ENCODE measurements at regions not wholly inside any gene's neighbourhood (a gene's known extent, or its start where the extent isn't known, plus 50 kb on each side); places are given as distances from the start of the nearest gene placed in this dataset.

DNA sequence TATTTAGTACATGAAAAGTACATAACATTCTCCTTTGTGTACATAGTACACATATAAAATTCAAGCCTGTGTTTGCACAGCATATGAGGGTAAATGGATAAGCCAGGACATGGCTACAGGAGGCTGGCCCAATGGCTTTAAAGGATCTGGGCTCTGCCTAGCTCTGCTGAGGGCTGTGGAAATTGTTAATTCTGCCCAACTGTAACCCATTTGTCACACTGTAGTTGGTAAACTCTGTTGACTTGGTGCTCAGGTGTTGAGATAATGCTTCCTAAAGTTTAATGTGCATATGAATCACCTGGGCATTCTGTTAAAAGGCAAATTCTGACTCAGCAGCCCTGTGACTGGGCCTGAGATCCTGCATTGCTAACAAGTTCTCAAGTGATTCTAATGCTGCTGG, 196.5 kb upstream of the ZPLD1 start:
- no peak for DNase-seq

DNA sequence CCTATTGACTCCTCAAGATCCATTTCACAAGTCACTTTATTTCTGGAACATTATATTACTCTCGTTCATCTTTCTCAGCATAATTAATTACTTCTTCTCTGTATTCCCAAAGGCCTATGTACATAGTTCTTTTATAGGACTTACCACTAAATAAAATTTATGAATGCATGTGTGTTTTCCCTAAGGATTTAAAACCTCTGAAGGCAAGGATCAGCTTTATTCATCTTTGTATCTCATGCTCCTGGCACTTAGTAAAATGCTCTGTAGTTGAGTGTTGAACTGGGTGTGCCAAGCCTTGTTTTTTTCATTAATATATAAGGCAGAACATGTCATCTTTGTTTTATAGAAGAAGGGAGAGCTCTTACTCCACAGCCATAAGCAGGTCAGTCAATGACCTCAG, 194.1 kb upstream of the ZPLD1 start:
- DNase-seq = no peak

- no peak for DNase-seq
Observed at GRCh38 chr3:102248981-102249705, 185.7 kb upstream of the ZPLD1 start.

DNA sequence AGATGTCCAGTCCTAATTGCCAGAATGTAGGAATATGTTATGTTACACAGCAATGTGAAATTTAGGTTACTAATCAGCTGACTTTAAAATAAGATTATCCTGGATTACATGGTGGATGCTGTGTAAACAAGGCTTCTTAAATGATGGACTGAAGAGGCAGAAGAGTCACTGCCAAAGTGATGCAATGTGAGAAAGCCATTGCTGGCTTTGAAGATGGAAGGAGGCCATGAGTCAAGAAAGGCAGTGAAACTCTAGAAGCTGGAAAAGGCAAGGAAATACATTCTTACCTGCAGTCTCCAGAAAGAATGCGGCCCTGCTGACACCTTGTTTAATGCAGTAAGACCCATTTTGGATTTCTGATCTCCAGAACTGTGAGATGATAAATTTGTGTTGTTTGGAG, 179.1 kb upstream of the ZPLD1 start:
- no peak for DNase-seq

GRCh38 chr3:102258666-102259227, 176.1 kb upstream of the ZPLD1 start:
- DNase-seq = no peak

GRCh38 chr3:102259663-102260062, 175.2 kb upstream of the ZPLD1 start:
- DNase-seq = no peak

GRCh38 chr3:102265720-102266119, 169.1 kb upstream of the ZPLD1 start:
- DNase-seq = no peak

GRCh38 chr3:102269406-102269805, 165.4 kb upstream of the ZPLD1 start:
- DNase-seq = no peak

DNA sequence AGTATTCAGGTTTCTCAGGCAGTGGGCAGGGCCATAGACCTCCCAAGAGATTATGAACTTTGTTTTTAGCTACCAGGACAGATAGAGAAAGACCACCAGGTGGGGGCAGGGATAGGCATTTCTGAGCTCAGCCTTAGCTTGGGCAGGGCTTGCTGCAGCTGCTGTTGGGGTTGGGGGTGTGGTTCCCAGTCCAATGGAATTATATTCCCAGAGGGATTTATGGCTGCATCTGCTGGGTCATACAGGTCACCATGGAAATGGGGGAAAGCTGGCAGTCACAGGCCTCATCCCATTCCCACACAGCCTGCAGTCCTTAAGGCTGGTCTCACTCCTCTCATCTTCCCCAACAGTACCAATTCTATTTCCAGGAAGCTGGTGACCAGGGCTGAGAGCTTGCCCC, 144.6 kb upstream of the ZPLD1 start:
- DNase-seq = no peak

DNA sequence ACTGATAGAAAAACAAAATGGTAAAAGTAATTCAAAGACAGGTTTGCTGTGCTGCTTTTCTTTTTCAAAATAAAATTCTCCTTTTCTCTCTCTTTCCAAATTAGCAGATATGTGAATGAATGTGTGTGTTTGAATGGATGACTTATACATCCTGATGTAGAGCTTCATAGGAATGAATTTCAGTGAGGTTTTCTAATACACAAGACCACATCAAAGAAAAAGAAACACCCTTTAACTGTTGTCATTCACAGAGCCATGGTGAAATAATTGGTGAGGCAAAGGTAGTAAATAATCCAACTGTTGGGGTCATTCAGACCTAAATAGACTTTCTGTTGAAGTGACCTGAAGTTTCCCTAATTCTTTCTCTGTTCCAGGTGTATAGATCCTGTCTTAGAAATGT, 139.1 kb upstream of the ZPLD1 start:
- DNase-seq = no peak

GRCh38 chr3:102297072-102297658, 137.7 kb upstream of the ZPLD1 start:
- DNase-seq = no peak

- peak in 1 of 5 experiments; percentile 53 for DNase-seq
Observed at GRCh38 chr3:102299125-102299877, 135.5 kb upstream of the ZPLD1 start.

DNA sequence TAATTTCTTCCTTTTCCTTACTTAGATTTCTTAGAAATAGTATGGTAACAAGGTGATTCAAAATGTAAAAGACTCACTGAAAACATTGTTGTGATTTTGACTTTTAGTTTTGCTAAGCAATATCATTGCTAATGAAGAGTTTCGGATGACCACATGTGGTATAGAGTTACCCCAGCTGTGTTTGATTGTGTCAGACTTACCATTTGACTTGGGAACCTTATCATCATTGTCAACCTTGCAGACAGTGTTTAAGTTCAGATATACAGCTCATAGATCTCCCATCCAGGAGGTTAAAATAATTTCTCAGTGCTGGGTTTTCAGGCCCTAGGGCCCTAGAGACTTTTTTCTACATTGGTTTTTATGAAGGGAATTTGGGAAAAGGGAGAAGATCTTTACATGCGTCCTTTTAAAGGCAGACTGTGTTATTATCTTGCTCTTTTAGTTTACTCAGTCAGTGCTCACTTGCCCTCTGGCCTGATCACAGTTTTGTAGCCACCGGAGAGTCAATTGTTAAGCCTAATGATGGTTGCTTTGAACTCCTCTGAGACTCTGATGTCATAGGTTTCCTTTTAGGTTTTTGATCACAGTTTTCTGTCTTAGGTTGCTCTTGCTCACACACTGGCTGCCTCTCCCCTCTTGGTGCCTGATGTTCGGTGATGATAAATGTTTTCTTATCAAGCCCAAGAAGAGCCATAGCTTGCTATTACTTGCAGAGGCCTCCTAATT, 133.5 kb upstream of the ZPLD1 start:
- DNase-seq = no peak

DNA sequence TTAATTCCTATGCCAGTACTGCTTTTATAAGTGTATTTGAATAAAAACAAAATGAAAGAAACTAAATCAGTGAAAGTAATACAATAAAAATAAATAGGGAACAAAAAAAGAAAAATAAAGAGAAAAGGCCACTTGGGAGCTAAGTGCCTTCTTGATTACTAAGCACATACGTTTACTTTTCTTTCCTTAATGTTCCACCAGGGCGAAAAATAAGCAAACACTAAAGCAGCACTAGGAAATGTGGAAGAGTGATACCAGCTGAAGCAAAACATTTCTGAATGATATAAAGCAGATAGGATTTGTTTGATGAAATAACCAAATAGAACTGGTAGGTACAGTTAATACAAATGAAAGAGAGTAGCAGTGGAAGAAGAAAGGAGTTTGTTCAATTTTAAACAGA, 132.8 kb upstream of the ZPLD1 start:
- no peak for DNase-seq

- DNase-seq = no peak
Observed at GRCh38 chr3:102304550-102304949, 130.3 kb upstream of the ZPLD1 start.

GRCh38 chr3:102307442-102307841, 127.4 kb upstream of the ZPLD1 start:
- no peak for DNase-seq

DNA sequence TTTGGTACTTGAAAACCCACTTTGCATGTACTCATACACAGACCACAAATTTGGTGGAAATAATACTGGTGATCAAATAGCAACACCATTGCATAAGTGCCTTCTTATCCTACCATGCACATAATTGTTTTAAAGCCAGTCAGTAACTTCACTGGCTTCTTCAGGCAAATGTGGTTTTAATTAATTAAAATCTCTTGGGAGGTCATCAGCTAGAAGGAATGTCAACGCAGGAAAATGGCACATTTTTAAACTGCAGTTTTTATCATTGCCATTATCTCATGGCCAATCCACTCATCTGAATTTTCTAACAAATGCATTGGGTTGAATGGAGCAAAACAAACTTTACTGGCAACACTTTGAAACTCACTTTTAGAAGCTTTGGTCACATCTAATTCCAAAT, 105.7 kb upstream of the ZPLD1 start:
- DNase-seq = no peak

- no peak for DNase-seq
Observed at GRCh38 chr3:102329561-102329960, 105.3 kb upstream of the ZPLD1 start.

- no peak for DNase-seq
Observed at GRCh38 chr3:102332205-102332604, 102.6 kb upstream of the ZPLD1 start.

DNA sequence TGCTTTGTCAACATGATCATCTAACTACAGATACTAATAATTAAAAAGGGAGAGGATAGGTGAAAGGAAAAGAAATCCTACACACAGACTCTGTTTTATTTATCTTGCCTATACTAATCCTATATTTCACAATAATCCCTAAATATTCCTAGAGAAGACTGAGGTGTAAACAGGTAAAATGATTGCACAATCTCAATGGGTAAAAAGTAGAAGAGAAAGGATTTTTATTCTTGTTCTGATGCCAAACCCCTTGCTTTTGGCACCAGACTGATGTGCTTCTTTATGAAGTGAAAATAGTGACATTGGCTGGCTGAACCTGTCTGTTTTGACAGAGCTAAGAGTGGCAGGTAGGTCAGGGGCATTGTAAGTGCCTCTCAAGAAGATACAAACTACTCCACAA, 101.9 kb upstream of the ZPLD1 start:
- no peak for DNase-seq

- DNase-seq = no peak
Observed at GRCh38 chr3:102336130-102336529, 98.7 kb upstream of the ZPLD1 start.

- no peak for DNase-seq
Observed at GRCh38 chr3:102339671-102340070, 95.1 kb upstream of the ZPLD1 start.

DNA sequence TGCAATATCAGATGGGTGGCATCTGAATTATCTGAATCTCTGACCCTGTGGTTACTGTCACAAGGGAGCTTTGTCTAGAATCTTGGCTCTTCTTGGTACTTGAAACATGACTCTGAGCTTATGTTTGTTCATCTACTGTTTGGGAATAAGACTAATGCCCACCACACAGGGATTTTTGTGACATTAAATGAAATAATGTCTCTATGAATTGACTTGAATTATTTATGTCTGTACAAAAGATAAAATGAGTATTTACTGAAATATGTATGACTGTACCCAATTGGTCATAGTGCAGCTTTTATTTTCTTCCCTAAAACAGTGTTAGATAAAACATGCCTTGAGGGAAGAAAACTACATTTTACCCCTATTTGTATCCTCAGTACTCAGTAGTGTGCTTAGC, 87.9 kb upstream of the ZPLD1 start:
- DNase-seq = no peak

All from T-helper 2 cell (primary cell).